Superior temporal gyrus (tissue), 1 donor: ENCODE measurements at regions not wholly inside any gene's neighbourhood (a gene's known extent, or its start where the extent isn't known, plus 50 kb on each side); places are given as distances from the start of the nearest gene placed in this dataset.
"Not testable (repeated sequence)": the region's sequence is repeated elsewhere in the genome, so short reads cannot be mapped to it uniquely, and the experiment has no call there.

Experiments used
- DNase-seq: peaks from one replicate; pipeline ENCODE4 v3.0.0-alpha.2; 2016; ENCODE audit errors: extremely low spot score

DNA sequence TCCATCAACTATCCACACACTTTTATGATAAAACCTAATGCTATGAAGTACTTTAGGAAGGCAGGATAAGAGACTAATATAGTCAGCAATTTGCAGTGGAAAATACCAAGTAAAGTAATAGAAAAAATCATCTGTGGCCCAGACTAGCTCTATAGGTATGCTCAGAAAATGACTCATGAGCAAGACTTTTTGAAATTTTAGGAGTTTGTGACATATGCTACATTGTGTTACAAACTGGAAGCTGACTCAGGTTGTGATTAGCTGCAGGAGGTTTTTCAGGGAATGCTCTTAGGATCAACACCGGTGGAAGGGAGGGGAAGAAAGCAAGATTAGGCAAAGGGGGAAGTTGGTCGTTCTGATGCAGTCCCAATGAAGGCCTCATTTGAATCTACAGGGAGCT lies 56.1 kb downstream of the FEZF1 start:
- DNase-seq = no peak

DNA sequence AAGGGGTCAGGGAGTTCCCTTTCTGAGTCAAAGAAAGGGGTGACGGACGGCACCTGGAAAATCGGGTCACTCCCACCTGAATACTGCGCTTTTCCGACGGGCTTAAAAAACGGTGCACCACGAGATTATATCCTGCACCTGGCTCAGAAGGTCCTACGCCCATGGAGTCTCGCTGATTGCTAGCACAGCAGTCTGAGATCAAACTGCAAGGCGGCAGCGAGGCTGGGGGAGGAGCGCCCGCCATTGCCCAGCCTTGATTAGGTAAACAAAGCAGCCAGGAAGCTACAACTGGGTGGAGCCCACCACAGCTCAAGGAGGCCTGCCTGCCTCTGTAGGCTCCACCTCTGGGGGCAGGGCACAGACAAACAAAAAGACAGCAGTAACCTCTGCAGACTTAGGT lies 65.8 kb downstream of the FEZF1 start:
- not testable (repeated sequence) for DNase-seq

DNA sequence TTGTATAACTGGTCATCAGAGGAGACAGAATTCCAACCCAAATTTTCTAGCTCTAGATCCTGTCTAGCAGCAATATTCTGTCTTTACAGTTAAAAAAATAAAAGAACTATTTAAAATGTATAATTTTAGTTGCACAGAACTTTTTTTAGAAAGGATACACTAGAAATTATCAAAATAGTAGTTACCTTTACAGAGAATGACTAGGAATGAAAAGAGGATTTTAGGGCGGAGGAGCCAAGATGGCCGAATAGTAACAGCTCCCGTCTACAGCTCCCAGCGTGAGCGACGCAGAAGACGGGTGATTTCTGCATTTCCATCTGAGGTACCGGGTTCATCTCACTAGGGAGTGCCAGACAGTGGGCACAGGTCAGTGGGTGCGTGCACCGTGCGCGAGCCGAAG lies 66.3 kb downstream of the FEZF1 start:
- DNase-seq = not testable (repeated sequence)

- DNase-seq = no peak
These were observed 78.7 kb downstream of the FEZF1 start for GRCh38 chr7:122225874-122226273.

DNA sequence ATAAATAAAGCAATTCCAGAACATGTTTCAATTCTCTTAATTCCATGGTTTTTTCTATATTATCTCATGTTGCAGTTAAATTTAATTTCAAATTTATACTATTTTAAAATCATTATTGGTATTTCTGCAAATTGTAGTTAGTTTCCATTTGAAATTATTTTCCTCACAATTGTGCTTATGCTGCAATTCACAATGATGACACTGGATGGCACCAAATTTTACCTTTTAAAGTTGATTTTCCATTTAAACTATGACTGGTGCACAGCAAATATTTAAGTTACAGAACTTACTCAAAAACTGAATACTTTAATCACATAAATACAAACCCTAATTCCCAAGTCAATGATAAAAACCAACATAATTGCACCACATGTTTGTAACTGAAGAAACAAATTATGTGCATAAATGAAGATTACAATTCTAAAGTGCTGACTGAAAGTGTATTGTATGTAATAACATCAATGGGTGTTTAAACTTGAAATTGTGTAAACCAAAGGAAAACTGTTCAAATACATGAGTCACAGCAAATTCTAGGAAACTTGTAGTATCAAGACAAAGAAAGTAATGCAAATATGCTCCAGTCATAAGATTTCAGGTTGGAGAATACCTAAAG lies 75.3 kb upstream of the AASS start:
- peak; percentile 86 for DNase-seq

GRCh38 chr7:122217125-122217524 lies 73.1 kb upstream of the AASS start:
- no peak for DNase-seq

- no peak for DNase-seq
These were observed 68.7 kb upstream of the AASS start for GRCh38 chr7:122212754-122213153.

- no peak for DNase-seq
These were observed 67.3 kb upstream of the AASS start for GRCh38 chr7:122211362-122211761.

DNA sequence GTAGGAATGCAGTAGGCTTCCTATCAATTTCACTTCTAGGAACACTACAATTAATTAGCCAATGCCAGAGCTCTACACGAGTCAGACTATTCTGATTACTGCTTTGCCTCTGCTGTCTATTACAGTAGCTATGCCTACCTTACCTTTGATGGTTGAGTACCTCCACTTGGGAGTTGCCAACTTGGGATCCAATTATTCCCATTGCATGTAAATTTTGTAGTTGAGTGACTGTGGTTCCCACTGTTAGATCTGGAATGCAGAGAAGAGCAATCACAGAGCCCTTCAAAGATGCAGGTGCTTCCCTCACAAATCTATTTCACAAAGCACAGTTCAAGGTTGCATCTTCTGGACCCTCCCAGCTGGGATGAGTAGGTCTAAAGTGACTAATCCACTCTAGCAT lies 62.9 kb upstream of the AASS start:
- DNase-seq = no peak

- no peak for DNase-seq
These were observed 59.8 kb upstream of the AASS start for GRCh38 chr7:122203814-122204213.

GRCh38 chr7:122200888-122201287 lies 56.8 kb upstream of the AASS start:
- DNase-seq = no peak

DNA sequence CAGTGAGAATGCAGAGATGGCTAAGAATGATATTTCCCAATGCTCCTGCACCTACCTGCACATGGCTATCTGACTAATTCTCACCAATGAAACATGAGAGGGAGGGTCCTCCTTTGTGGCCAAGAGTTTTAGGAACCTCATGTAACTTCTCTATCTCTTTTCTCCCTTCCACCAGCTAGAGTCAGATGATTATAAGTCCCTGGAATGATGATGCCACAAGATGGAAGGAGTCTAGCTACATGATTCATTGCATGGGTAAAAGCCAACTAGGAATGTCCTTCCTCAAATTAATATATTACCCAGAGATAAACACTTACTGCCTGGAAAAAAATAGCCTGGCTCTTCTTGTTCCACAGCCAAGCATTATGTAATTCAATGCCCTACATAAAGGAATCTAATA lies 55.1 kb upstream of the AASS start:
- no peak for DNase-seq

- no peak for DNase-seq
These were observed 54.5 kb upstream of the AASS start for GRCh38 chr7:122198581-122198980.
